Thoracic aorta (tissue), 2 donors: ENCODE measurements at regions not wholly inside any gene's neighbourhood (a gene's known extent, or its start where the extent isn't known, plus 50 kb on each side); places are given as distances from the start of the nearest gene placed in this dataset.

ENCODE experiments used
- ATAC-seq: fragments of 150-250 bp; one replicate; pipeline ENCODE4 v1.8.0; 2017; ENCODE audit warnings: low read depth; ENCODE audit not compliant: insufficient number of reproducible peaks, low FRiP score
- DNase-seq: peaks from one replicate; pipeline ENCODE4 v3.0.0-alpha.2; 2020; ENCODE audit warnings: low spot score
- H3K27ac ChIP-seq, 2 donors: fragments of 200-600 bp; sonication (generic); 1 replicate in 1 of 2; 2 replicates in 1 of 2; pipeline ENCODE4 v1.5.1; 2016; ENCODE audit warnings: mild to moderate bottlenecking in 2 of 2, moderate library complexity in 2 of 2
- H3K27me3 ChIP-seq: fragments of 200-600 bp; sonication (generic); replicated peaks from 2 replicates; pipeline ENCODE4 v1.6.0; 2016; ENCODE audit warnings: mild to moderate bottlenecking; ENCODE audit not compliant: insufficient read depth
- H3K36me3 ChIP-seq: fragments of 200-600 bp; sonication (generic); one replicate; pipeline ENCODE4 v1.5.1; 2016
- H3K4me1 ChIP-seq, 2 donors: fragments of 200-600 bp; sonication (generic); 1 replicate in 1 of 2; 2 replicates in 1 of 2; pipeline versions ENCODE4 v1.5.1 to v1.6.0; 2016; ENCODE audit warnings: low read depth in 2 of 2, mild to moderate bottlenecking in 1 of 2; ENCODE audit not compliant: control insufficient read depth in 1 of 2
- H3K4me3 ChIP-seq: fragments of 200-600 bp; sonication (generic); 2 replicates; pipeline ENCODE4 v1.5.1; 2016; ENCODE audit warnings: mild to moderate bottlenecking
- H3K9me3 ChIP-seq: fragments of 200-600 bp; sonication (generic); 2 replicates; pipeline ENCODE4 v1.5.1; 2016
- CTCF ChIP-seq: fragments of 200-600 bp; sonication (generic); IDR thresholded peaks from one replicate; pipeline ENCODE4 v1.5.1; 2019; ENCODE audit warnings: antibody characterized with exemption

DNA sequence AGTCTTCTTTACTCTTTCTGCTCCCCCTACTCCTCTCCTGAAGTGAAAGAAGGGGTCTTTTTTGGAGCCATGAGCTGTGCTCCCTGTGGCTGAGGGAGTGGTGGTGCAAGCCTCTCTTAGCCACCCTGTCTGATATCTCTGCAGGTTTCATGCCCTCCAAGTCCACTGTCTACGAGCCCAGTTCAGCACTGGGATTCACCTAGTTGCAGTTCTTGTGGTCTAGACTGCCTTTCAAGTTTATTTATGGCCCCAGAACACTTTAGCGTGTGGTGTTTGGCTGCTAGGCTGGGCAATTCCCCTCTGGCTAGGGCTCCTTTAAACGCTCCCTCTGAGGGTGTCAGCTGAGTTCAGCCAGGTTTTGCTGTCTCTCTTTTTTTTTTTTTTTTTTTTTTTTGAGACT lies 908.6 kb downstream of the TRHDE start:
- Histone ChIP-seq H3K27ac (no peak overlapping the region), H3K27me3 (no peaks in the 10 kb centered on the region), H3K9me3 (peaks cover 3% of the 10 kb centered on the region), H3K36me3 (no peaks in the 10 kb centered on the region), H3K4me3 (no peak overlapping the region), H3K4me1 (no peaks in the 10 kb centered on the region)
- DNase-seq (no peak), ATAC-seq (no peak)
- TF ChIP-seq CTCF = no peak

- Histone ChIP-seq H3K9me3 (peaks cover 3% of the 10 kb centered on the region), H3K27me3 (no peaks in the 10 kb centered on the region), H3K4me3 (no peak overlapping the region), H3K4me1 (no peaks in the 10 kb centered on the region), H3K27ac (no peak overlapping the region), H3K36me3 (no peaks in the 10 kb centered on the region)
- no peak for TF ChIP-seq CTCF
- DNase-seq = no peak
- ATAC-seq = no peak
These were observed 909.1 kb downstream of the TRHDE start for GRCh38 chr12:73181244-73181643.

GRCh38 chr12:73185403-73185802 lies 913.2 kb downstream of the TRHDE start:
- ATAC-seq = no peak
- no peaks in the 10 kb centered on the region for H3K4me1 ChIP-seq
- peaks cover 3% of the 10 kb centered on the region for H3K9me3 ChIP-seq
- no peak overlapping the region for H3K4me3 ChIP-seq
- no peaks in the 10 kb centered on the region for H3K27me3 ChIP-seq
- no peak for TF ChIP-seq CTCF
- no peaks in the 10 kb centered on the region for H3K36me3 ChIP-seq
- DNase-seq = no peak
- H3K27ac ChIP-seq = no peak overlapping the region

GRCh38 chr12:73186272-73186671 lies 914.1 kb downstream of the TRHDE start:
- TF ChIP-seq CTCF = no peak
- no peak overlapping the region for H3K4me3 ChIP-seq
- H3K9me3 ChIP-seq = peaks cover 3% of the 10 kb centered on the region
- no peaks in the 10 kb centered on the region for H3K36me3 ChIP-seq
- no peaks in the 10 kb centered on the region for H3K4me1 ChIP-seq
- H3K27ac ChIP-seq = no peak overlapping the region
- DNase-seq = no peak
- ATAC-seq = no peak
- no peaks in the 10 kb centered on the region for H3K27me3 ChIP-seq

- Histone ChIP-seq H3K4me3 (no peak overlapping the region), H3K27me3 (no peaks in the 10 kb centered on the region), H3K9me3 (peaks cover 3% of the 10 kb centered on the region), H3K27ac (no peak overlapping the region), H3K36me3 (no peaks in the 10 kb centered on the region), H3K4me1 (no peaks in the 10 kb centered on the region)
- DNase-seq (no peak), ATAC-seq (no peak)
- no peak for TF ChIP-seq CTCF
These were observed 915.6 kb downstream of the TRHDE start for GRCh38 chr12:73187765-73188164.
